ENCODE measurements at regions not wholly inside any gene's neighbourhood (a gene's known extent, or its start where the extent isn't known, plus 50 kb on each side); places are given as distances from the start of the nearest gene placed in this dataset.

GRCh38 chr18:24561369-24561965 is 101.0 kb downstream of the HRH4 start:
- no peak for DNase-seq (ENCODE audit: low read depth)

GRCh38 chr18:24567199-24567598 is 106.8 kb downstream of the HRH4 start:
- DNase-seq (ENCODE audit: low read depth) = no peak

- no peak for DNase-seq (ENCODE audit: low read depth)
Observed at GRCh38 chr18:24570716-24571115, 110.3 kb downstream of the HRH4 start.

- DNase-seq (ENCODE audit: low read depth) = no peak
Observed at GRCh38 chr18:24582771-24583170, 122.3 kb downstream of the HRH4 start.

GRCh38 chr18:24584205-24584604 is 123.8 kb downstream of the HRH4 start:
- no peak for DNase-seq (ENCODE audit: low read depth)

GRCh38 chr18:24584813-24585212 is 124.4 kb downstream of the HRH4 start:
- no peak for DNase-seq (ENCODE audit: low read depth)

- DNase-seq (ENCODE audit: low read depth) = no peak
Observed at GRCh38 chr18:24585996-24586566, 125.6 kb downstream of the HRH4 start.

- no peak for DNase-seq (ENCODE audit: low read depth)
Observed at GRCh38 chr18:24586662-24587360, 126.4 kb downstream of the HRH4 start.

- no peak for DNase-seq (ENCODE audit: low read depth)
Observed at GRCh38 chr18:24588440-24588839, 128.0 kb downstream of the HRH4 start.

- no peak for DNase-seq (ENCODE audit: low read depth)
Observed at GRCh38 chr18:24590946-24591345, 130.5 kb downstream of the HRH4 start.

GRCh38 chr18:24593401-24593800 is 133.0 kb downstream of the HRH4 start:
- DNase-seq (ENCODE audit: low read depth) = no peak

- no peak for DNase-seq (ENCODE audit: low read depth)
Observed at GRCh38 chr18:24593886-24594285, 133.4 kb downstream of the HRH4 start.

- no peak for DNase-seq (ENCODE audit: low read depth)
Observed at GRCh38 chr18:24595561-24596031, 135.2 kb downstream of the HRH4 start.

GRCh38 chr18:24600076-24600654 is 139.7 kb downstream of the HRH4 start:
- peak; percentile 50 for DNase-seq (ENCODE audit: low read depth)

- no peak for DNase-seq (ENCODE audit: low read depth)
Observed at GRCh38 chr18:24601585-24601984, 141.1 kb downstream of the HRH4 start.

- no peak for DNase-seq (ENCODE audit: low read depth)
Observed at GRCh38 chr18:24602201-24602600, 141.8 kb downstream of the HRH4 start.

GRCh38 chr18:24603151-24603550 is 142.7 kb downstream of the HRH4 start:
- DNase-seq (ENCODE audit: low read depth) = no peak

GRCh38 chr18:24605444-24605843 is 145.0 kb downstream of the HRH4 start:
- DNase-seq (ENCODE audit: low read depth) = no peak

GRCh38 chr18:24609254-24609653 is 148.8 kb downstream of the HRH4 start:
- no peak for DNase-seq (ENCODE audit: low read depth)

GRCh38 chr18:24611075-24611474 is 150.6 kb downstream of the HRH4 start:
- DNase-seq (ENCODE audit: low read depth) = no peak

GRCh38 chr18:24613896-24614640 is 153.6 kb downstream of the HRH4 start:
- DNase-seq (ENCODE audit: low read depth) = no peak

- DNase-seq (ENCODE audit: low read depth) = no peak
Observed at GRCh38 chr18:24616653-24617052, 156.2 kb downstream of the HRH4 start.
